IMR-90 (cell line): ENCODE measurements at regions not wholly inside any gene's neighbourhood (a gene's known extent, or its start where the extent isn't known, plus 50 kb on each side); places are given as distances from the start of the nearest gene placed in this dataset.

Source experiments
- ATAC-seq: fragments of 200-7000 bp; cut with Tn5 transposase; 2 replicates; pipeline ENCODE4 v1.9.1; 2020; ENCODE audit warnings: low read depth, mild to moderate bottlenecking, moderate library complexity
- BruUV-seq: library from RNA; stranded (reverse); fragments of 400-500 nt; replicated peaks from 2 replicates; lab custom pipeline; 2021; lab: Mats Ljungman, UMichigan
- CTCF ChIA-PET: fragments of 300-600 bp; formaldehyde crosslinking; extraction: SDS; loops from one replicate; lab custom pipeline; 2021; ENCODE audit warnings: antibody characterized with exemption; lab: Yijun Ruan, JAX
- POLR2A ChIA-PET: fragments of 300-600 bp; sonication (Branson Sonifier 250); formaldehyde crosslinking; loops from one replicate; lab custom pipeline; 2022; ENCODE audit warnings: antibody characterized with exemption; ENCODE audit not compliant: unreplicated experiment; lab: Charles Lee
- DNase-seq: peaks from one replicate; pipeline ENCODE4 v3.0.0; 2013
- H2AFZ ChIP-seq: replicated peaks from 2 replicates; pipeline ENCODE3; 2013; ENCODE audit warnings: low read length, mild to moderate bottlenecking; ENCODE audit not compliant: poor library complexity
- H2AK5ac ChIP-seq: 2 replicates; pipeline ENCODE4 v1.6.1; 2013; ENCODE audit warnings: low read depth, low read length, inconsistent platforms
- H2AK9ac ChIP-seq: replicated peaks from 2 replicates; pipeline ENCODE3; 2013; ENCODE audit warnings: mild to moderate bottlenecking, low read depth, low read length, moderate library complexity; ENCODE audit not compliant: poor library complexity
- H2BK120ac ChIP-seq: 2 replicates; pipeline ENCODE4 v1.6.1; 2013; ENCODE audit warnings: low read depth, low read length, inconsistent platforms
- H2BK15ac ChIP-seq: 3 replicates; pipeline ENCODE4 v1.6.1; 2013; ENCODE audit warnings: low read depth, low read length, inconsistent platforms
- H2BK20ac ChIP-seq: 2 replicates; pipeline ENCODE4 v1.6.1; 2013; ENCODE audit warnings: low read depth, mild to moderate bottlenecking, inconsistent platforms, low read length, moderate library complexity
- H2BK5ac ChIP-seq: 2 replicates; pipeline ENCODE4 v1.6.1; 2013; ENCODE audit warnings: mild to moderate bottlenecking, low read depth, low read length, inconsistent platforms; ENCODE audit not compliant: poor library complexity, severe bottlenecking
- H3K14ac ChIP-seq: replicated peaks from 2 replicates; pipeline ENCODE4 v1.6.1; 2013; ENCODE audit warnings: low read depth, low read length, inconsistent platforms
- H3K18ac ChIP-seq: 2 replicates; pipeline ENCODE4 v1.6.1; 2013; ENCODE audit warnings: low read depth, low read length, control low read depth
- H3K23ac ChIP-seq: 2 replicates; pipeline ENCODE4 v1.6.1; 2013; ENCODE audit warnings: low read depth, low read length, inconsistent platforms
- H3K27ac ChIP-seq: 2 replicates; pipeline ENCODE4 v1.5.1; 2013; ENCODE audit warnings: mild to moderate bottlenecking, control low read depth, low read length; ENCODE audit not compliant: insufficient read depth
- H3K27me3 ChIP-seq: 2 replicates; pipeline ENCODE4 v1.6.1; 2013; ENCODE audit warnings: low read length; ENCODE audit not compliant: control insufficient read depth, insufficient read depth
- H3K36me3 ChIP-seq: 2 replicates; pipeline ENCODE4 v1.6.1; 2013; ENCODE audit warnings: low read length, mixed read lengths; ENCODE audit not compliant: control insufficient read depth, insufficient read depth
- H3K4ac ChIP-seq: 2 replicates; pipeline ENCODE4 v1.6.1; 2013; ENCODE audit warnings: low read depth, low read length, inconsistent platforms
- H3K4me1 ChIP-seq: 2 replicates; pipeline ENCODE4 v1.6.1; 2013; ENCODE audit warnings: low read length, mixed read lengths; ENCODE audit not compliant: control insufficient read depth, insufficient read depth
- H3K4me2 ChIP-seq: 2 replicates; pipeline ENCODE4 v1.6.1; 2013; ENCODE audit warnings: low read depth, mild to moderate bottlenecking, control low read depth, low read length, moderate library complexity
- H3K4me3 ChIP-seq: 2 replicates; pipeline ENCODE4 v1.5.1; 2013; ENCODE audit warnings: low read depth, mild to moderate bottlenecking, control low read depth, low read length, moderate library complexity; ENCODE audit not compliant: insufficient read depth
- H3K56ac ChIP-seq: 2 replicates; pipeline ENCODE4 v1.6.1; 2013; ENCODE audit warnings: low read length, inconsistent platforms; ENCODE audit not compliant: insufficient read depth; ENCODE audit errors: extremely low read depth
- H3K79me1 ChIP-seq, 2 experiments: 2 replicates each; pipeline ENCODE4 v1.6.1; 2013; ENCODE audit warnings: low read length in 2 of 2, inconsistent platforms in 1 of 2, low read depth in 1 of 2
- H3K9ac ChIP-seq: 2 replicates; pipeline ENCODE4 v1.6.1; 2013; ENCODE audit warnings: low read depth, low read length, control low read depth
- H3K9me1 ChIP-seq: 2 replicates; pipeline ENCODE4 v1.6.1; 2013; ENCODE audit warnings: low read length, inconsistent platforms; ENCODE audit not compliant: insufficient read depth
- H3K9me3 ChIP-seq: 2 replicates; pipeline ENCODE4 v1.6.1; 2013; ENCODE audit warnings: low read length; ENCODE audit not compliant: control insufficient read depth, insufficient read depth
- H4K20me1 ChIP-seq: 2 replicates; pipeline ENCODE4 v1.6.1; 2013; ENCODE audit warnings: low read length, inconsistent platforms; ENCODE audit not compliant: insufficient read depth
- H4K5ac ChIP-seq: 2 replicates; pipeline ENCODE4 v1.6.1; 2013; ENCODE audit warnings: mild to moderate bottlenecking, low read depth, low read length, control low read depth
- H4K8ac ChIP-seq, 2 experiments: 2 replicates each; pipeline ENCODE4 v1.6.1; 2013; ENCODE audit warnings: low read depth in 2 of 2, low read length in 2 of 2, control low read depth in 1 of 2, inconsistent platforms in 1 of 2
- H4K91ac ChIP-seq: 2 replicates; pipeline ENCODE4 v1.6.1; 2013; ENCODE audit warnings: low read depth, low read length, inconsistent platforms; ENCODE audit not compliant: insufficient read depth
- BHLHE40 ChIP-seq: fragments of 150-350 bp; IDR thresholded peaks from 2 replicates; pipeline ENCODE4 v1.6.1; 2016; ENCODE audit warnings: mild to moderate bottlenecking, low read depth, low read length
- CEBPB ChIP-seq: IDR thresholded peaks from 2 replicates; pipeline ENCODE4 v1.6.1; 2012; ENCODE audit warnings: low read depth, low read length, improper control_type of control experiment
- CHD1 ChIP-seq: IDR thresholded peaks from 2 replicates; pipeline ENCODE4 v1.6.1; 2012; ENCODE audit warnings: low read depth, low read length, improper control_type of control experiment
- FOS ChIP-seq: fragments of 150-350 bp; IDR thresholded peaks from 2 replicates; pipeline ENCODE4 v1.6.1; 2016; ENCODE audit warnings: low read depth, low read length
- MAFK ChIP-seq: IDR thresholded peaks from 2 replicates; pipeline ENCODE4 v1.6.1; 2012; ENCODE audit warnings: low read depth, low read length, improper control_type of control experiment
- MAZ ChIP-seq: IDR thresholded peaks from 2 replicates; pipeline ENCODE4 v1.6.1; 2012; ENCODE audit warnings: low read depth, mild to moderate bottlenecking, low read length, improper control_type of control experiment, moderate library complexity, borderline replicate concordance
- MXI1 ChIP-seq: IDR thresholded peaks from 2 replicates; pipeline ENCODE4 v1.6.1; 2012; ENCODE audit warnings: low read depth, mild to moderate bottlenecking, low read length, moderate library complexity, borderline replicate concordance
- NFE2L2 ChIP-seq: fragments of 150-350 bp; IDR thresholded peaks from 2 replicates; pipeline ENCODE4 v1.6.1; 2016; ENCODE audit warnings: low read depth, mild to moderate bottlenecking, low read length
- POLR2A ChIP-seq: IDR thresholded peaks from 2 replicates; pipeline ENCODE4 v1.6.1; 2012; ENCODE audit warnings: mild to moderate bottlenecking, low read depth, low read length
- RAD21 ChIP-seq: IDR thresholded peaks from 2 replicates; pipeline ENCODE4 v1.6.1; 2012; ENCODE audit warnings: low read length, improper control_type of control experiment
- RCOR1 ChIP-seq: IDR thresholded peaks from 2 replicates; pipeline ENCODE4 v1.6.1; 2012; ENCODE audit warnings: mild to moderate bottlenecking, low read length, improper control_type of control experiment; ENCODE audit not compliant: insufficient replicate concordance
- RFX5 ChIP-seq: IDR thresholded peaks from 2 replicates; pipeline ENCODE4 v1.8.0; 2012; ENCODE audit warnings: low read depth, mild to moderate bottlenecking, low read length, moderate library complexity
- SMC3 ChIP-seq: fragments of 150-350 bp; IDR thresholded peaks from 2 replicates; pipeline ENCODE4 v1.6.1; 2016; ENCODE audit warnings: low read depth, mild to moderate bottlenecking, antibody characterized with exemption, low read length, moderate library complexity
- WGBS, 2 experiments: methylation state at CpG; one replicate each; pipeline versions ENCODE4 v1.1.5 to v1.1.7; 2013; ENCODE audit warnings: missing lambda C conversion rate in 2 of 2; ENCODE audit not compliant: insufficient read length in 1 of 2; ENCODE audit errors: extremely low coverage in 2 of 2; 5-methylcytosine and 5-hydroxymethylcytosine counted together
- dilution Hi-C: fragments of 300-500 bp; cut with HindIII; formaldehyde crosslinking; loops from one replicate; pipeline ENCODE4 v1.14.3; 2018; ENCODE audit warnings: low sequenced_read_pairs; ENCODE audit not compliant: unreplicated experiment
- in situ Hi-C: fragments of 300-500 bp; cut with MboI; formaldehyde crosslinking; loops from 3 replicates; pipeline ENCODE4 v1.14.3; 2019; ENCODE audit warnings: low sequenced_read_pairs, inconsistent platforms, mixed read lengths
- intact Hi-C: fragments of 100-400 bp; cut with micrococcal nuclease; formaldehyde crosslinking; loops from 2 replicates; pipeline ENCODE4 v1.10.0; 2022
- TF ChIP-seq, protein P1 (sequence below): fragments of 150-350 bp; IDR thresholded peaks from 2 replicates; pipeline ENCODE4 v1.6.1; 2016; ENCODE audit warnings: low read depth, mild to moderate bottlenecking, low read length, moderate library complexity, borderline replicate concordance
- TF ChIP-seq, protein P2 (sequence below): fragments of 150-350 bp; IDR thresholded peaks from 2 replicates; pipeline ENCODE4 v1.6.1; 2017; ENCODE audit warnings: mild to moderate bottlenecking, antibody characterized with exemption, low read length, low read depth
- TF ChIP-seq, protein P3 (sequence below): conservative IDR thresholded peaks from 2 replicates; pipeline ENCODE4 v1.5.1; 2012; ENCODE audit warnings: mild to moderate bottlenecking, low read depth, low read length, improper control_type of control experiment

DNA sequence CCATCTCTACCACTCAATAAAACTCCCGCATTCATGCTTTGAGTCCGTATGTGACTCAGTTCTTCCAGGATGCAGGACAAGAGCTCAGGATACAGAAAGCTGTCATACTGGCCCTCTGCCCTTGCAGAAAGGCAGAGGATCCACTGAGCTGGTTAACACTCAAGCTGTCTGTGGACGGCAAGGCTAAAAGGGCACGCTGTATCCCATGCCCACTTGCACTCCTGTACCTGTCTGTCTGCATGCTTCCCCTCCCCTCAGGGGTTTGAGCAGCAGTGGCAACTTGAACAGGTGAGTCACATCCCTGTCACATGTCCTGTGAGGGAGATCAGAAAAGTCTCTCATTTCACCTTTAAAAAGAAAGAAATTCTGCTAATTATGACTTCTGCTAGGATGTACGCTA is 293.8 kb downstream of the HS3ST3B1 start:
- Histone ChIP-seq H3K27ac (no peak overlapping the region), H2AK9ac (no peak overlapping the region), H4K5ac (no peak overlapping the region), H2BK20ac (no peak overlapping the region), H2BK120ac (no peak overlapping the region), H3K23ac (no peak overlapping the region), H2BK5ac (no peak overlapping the region), H4K20me1 (no peaks in the 10 kb centered on the region), H3K27me3 (peaks cover 20% of the 10 kb centered on the region), H3K4ac (no peak overlapping the region), H3K4me1 (no peaks in the 10 kb centered on the region), H3K4me2 (no peak overlapping the region), H2AFZ (no peak overlapping the region), H3K36me3 (no peaks in the 10 kb centered on the region), H3K9me3 (no peaks in the 10 kb centered on the region), H2BK15ac (no peak overlapping the region), H3K4me3 (no peak overlapping the region), H3K9me1 (no peaks in the 10 kb centered on the region), H3K18ac (no peak overlapping the region), H4K91ac (no peak overlapping the region), H3K14ac (no peak overlapping the region), H3K9ac (no peak overlapping the region), H2AK5ac (no peak overlapping the region), H4K8ac (no peak overlapping the region), H3K79me1 (no peaks in the 10 kb centered on the region), H3K56ac (no peak overlapping the region)
- POLR2A ChIA-PET, result no interaction called here
- DNase-seq (no peak), ATAC-seq (no peak)
- in situ Hi-C loops, result no loop called here
- dilution Hi-C loops, result no loop called here
- CTCF ChIA-PET, result no interaction called here
- WGBS, 2 experiments, result 91% methylated on average over 3 of the region's 5 CpGs; no CpG with 5 or more reads in 1 of the 2 experiments
- no TSS peak for BruUV-seq
- intact Hi-C loops, result no loop called here
- TF ChIP-seq MXI1 (no peak), RCOR1 (no peak), CHD1 (no peak), BHLHE40 (no peak), MAZ (no peak), SMC3 (no peak), CEBPB (no peak), RAD21 (no peak), NFE2L2 (no peak), POLR2A (no peak), FOS (no peak), RFX5 (no peak), MAFK (no peak)
- TF ChIP-seq, protein P1, sequence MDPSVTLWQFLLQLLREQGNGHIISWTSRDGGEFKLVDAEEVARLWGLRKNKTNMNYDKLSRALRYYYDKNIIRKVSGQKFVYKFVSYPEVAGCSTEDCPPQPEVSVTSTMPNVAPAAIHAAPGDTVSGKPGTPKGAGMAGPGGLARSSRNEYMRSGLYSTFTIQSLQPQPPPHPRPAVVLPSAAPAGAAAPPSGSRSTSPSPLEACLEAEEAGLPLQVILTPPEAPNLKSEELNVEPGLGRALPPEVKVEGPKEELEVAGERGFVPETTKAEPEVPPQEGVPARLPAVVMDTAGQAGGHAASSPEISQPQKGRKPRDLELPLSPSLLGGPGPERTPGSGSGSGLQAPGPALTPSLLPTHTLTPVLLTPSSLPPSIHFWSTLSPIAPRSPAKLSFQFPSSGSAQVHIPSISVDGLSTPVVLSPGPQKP, result no peak
- TF ChIP-seq, protein P2, sequence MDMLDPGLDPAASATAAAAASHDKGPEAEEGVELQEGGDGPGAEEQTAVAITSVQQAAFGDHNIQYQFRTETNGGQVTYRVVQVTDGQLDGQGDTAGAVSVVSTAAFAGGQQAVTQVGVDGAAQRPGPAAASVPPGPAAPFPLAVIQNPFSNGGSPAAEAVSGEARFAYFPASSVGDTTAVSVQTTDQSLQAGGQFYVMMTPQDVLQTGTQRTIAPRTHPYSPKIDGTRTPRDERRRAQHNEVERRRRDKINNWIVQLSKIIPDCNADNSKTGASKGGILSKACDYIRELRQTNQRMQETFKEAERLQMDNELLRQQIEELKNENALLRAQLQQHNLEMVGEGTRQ, result no peak
- TF ChIP-seq, protein P3, sequence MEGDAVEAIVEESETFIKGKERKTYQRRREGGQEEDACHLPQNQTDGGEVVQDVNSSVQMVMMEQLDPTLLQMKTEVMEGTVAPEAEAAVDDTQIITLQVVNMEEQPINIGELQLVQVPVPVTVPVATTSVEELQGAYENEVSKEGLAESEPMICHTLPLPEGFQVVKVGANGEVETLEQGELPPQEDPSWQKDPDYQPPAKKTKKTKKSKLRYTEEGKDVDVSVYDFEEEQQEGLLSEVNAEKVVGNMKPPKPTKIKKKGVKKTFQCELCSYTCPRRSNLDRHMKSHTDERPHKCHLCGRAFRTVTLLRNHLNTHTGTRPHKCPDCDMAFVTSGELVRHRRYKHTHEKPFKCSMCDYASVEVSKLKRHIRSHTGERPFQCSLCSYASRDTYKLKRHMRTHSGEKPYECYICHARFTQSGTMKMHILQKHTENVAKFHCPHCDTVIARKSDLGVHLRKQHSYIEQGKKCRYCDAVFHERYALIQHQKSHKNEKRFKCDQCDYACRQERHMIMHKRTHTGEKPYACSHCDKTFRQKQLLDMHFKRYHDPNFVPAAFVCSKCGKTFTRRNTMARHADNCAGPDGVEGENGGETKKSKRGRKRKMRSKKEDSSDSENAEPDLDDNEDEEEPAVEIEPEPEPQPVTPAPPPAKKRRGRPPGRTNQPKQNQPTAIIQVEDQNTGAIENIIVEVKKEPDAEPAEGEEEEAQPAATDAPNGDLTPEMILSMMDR, result no peak
